GM12878 (cell line): ENCODE measurements at regions not wholly inside any gene's neighbourhood (a gene's known extent, or its start where the extent isn't known, plus 50 kb on each side); places are given as distances from the start of the nearest gene placed in this dataset.

ENCODE experiments used
- EP300 ChIP-seq, 2 experiments: fragments of 150-350 bp in 1 of 2; IDR thresholded peaks; 2 replicates each; pipeline ENCODE4 v1.6.1; 2011 to 2012; ENCODE audit warnings: low read depth in 2 of 2, low read length in 2 of 2, borderline replicate concordance in 1 of 2, improper control_type of control experiment in 1 of 2, inconsistent platforms in 1 of 2; ENCODE audit not compliant: control insufficient read depth in 1 of 2
- POLR2AphosphoS5 ChIP-seq: IDR thresholded peaks from 2 replicates; pipeline ENCODE4 v1.6.1; 2011; ENCODE audit warnings: mild to moderate bottlenecking, low read length, inconsistent platforms
- SUZ12 ChIP-seq: fragments of 200-600 bp; sonication (generic); IDR thresholded peaks from one replicate; pipeline ENCODE4 v1.6.1; 2018; ENCODE audit warnings: antibody characterized with exemption, mild to moderate bottlenecking; ENCODE audit not compliant: unreplicated experiment

GRCh38 chr6:147742440-147742839 is 233.9 kb downstream of the SAMD5 start:
- TF ChIP-seq EP300 (IDR thresholded peaks at IDR 0.05; ENCODE audit: borderline replicate concordance in 1 of 2, control insufficient read depth in 1 of 2, low read depth in 2 of 2, low read length in 2 of 2) (no peak), POLR2AphosphoS5 (no peak), SUZ12 (no peak)
